ENCODE measurements at regions not wholly inside any gene's neighbourhood (a gene's known extent, or its start where the extent isn't known, plus 50 kb on each side); places are given as distances from the start of the nearest gene placed in this dataset.

GRCh38 chr12:61095111-61095510, 1165.1 kb upstream of the USP15 start:
- Histone ChIP-seq H3K4me2 (ENCODE audit: low read length) (no peak overlapping the region), H3F3A (ENCODE audit: control insufficient read depth, insufficient read depth) (no peaks in the 10 kb centered on the region), H3K27ac (ENCODE audit: low read depth, low read length) (no peak overlapping the region), H3K4me1 (ENCODE audit: control insufficient read depth, low read length) (no peaks in the 10 kb centered on the region), H3K4me3 (ENCODE audit: low read length) (no peak overlapping the region), H3K36me3 (ENCODE audit: control insufficient read depth, low read length) (no peaks in the 10 kb centered on the region), H3K9me3 (ENCODE audit: control insufficient read depth, insufficient read depth, low read length) (no peaks in the 10 kb centered on the region), H3K27me3 (ENCODE audit: control insufficient read depth, low read length) (no peaks in the 10 kb centered on the region), H3K9me2 (replicated peaks; ENCODE audit: control insufficient read depth, low read length) (no peaks in the 10 kb centered on the region), H4K20me1 (ENCODE audit: control insufficient read depth, insufficient read depth, low read depth, low read length) (no peaks in the 10 kb centered on the region), H3K79me2 (ENCODE audit: control insufficient read depth, low read length) (no peaks in the 10 kb centered on the region)
- TF ChIP-seq, protein P1, sequence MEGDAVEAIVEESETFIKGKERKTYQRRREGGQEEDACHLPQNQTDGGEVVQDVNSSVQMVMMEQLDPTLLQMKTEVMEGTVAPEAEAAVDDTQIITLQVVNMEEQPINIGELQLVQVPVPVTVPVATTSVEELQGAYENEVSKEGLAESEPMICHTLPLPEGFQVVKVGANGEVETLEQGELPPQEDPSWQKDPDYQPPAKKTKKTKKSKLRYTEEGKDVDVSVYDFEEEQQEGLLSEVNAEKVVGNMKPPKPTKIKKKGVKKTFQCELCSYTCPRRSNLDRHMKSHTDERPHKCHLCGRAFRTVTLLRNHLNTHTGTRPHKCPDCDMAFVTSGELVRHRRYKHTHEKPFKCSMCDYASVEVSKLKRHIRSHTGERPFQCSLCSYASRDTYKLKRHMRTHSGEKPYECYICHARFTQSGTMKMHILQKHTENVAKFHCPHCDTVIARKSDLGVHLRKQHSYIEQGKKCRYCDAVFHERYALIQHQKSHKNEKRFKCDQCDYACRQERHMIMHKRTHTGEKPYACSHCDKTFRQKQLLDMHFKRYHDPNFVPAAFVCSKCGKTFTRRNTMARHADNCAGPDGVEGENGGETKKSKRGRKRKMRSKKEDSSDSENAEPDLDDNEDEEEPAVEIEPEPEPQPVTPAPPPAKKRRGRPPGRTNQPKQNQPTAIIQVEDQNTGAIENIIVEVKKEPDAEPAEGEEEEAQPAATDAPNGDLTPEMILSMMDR (IDR thresholded peaks at IDR 0.05; ENCODE audit: low read depth, low read length, poor library complexity, severe bottlenecking) = no peak
- no peak for TF ChIP-seq EZH2phosphoT487 (IDR thresholded peaks at IDR 0.05; ENCODE audit: borderline replicate concordance, low read length)

DNA sequence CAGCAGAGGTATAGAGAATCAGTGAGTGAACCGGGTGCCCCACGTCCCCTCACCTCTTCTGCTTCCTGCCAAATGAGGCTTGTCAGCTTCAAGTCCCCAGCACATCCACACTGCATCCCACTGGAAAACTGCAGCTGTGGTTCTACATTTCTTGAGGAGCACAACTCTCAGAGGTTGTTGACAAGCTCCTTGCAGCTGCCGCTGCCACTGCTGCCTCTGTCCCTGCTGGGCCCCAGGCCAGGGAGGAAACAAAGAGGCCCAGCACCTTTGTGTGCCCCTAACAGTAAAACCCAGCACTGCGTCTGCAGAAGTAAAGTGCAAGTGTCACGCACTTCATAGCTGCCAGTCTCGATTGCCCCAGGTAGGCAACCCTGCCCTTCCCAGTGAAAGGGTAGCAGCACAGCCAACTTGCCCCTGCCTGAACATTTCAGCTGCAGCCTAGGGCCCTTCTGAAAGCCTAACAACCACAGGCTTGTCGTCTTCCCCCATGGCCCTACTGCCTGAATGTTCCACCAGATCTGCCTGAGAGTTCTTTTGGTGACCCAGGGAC, 1162.1 kb upstream of the USP15 start:
- Histone ChIP-seq H3K4me2 (ENCODE audit: low read length) (no peak overlapping the region), H3K27ac (ENCODE audit: low read depth, low read length) (no peak overlapping the region), H3F3A (ENCODE audit: control insufficient read depth, insufficient read depth) (no peaks in the 10 kb centered on the region), H3K4me1 (ENCODE audit: control insufficient read depth, low read length) (no peaks in the 10 kb centered on the region), H3K36me3 (ENCODE audit: control insufficient read depth, low read length) (no peaks in the 10 kb centered on the region), H3K79me2 (ENCODE audit: control insufficient read depth, low read length) (no peaks in the 10 kb centered on the region), H4K20me1 (ENCODE audit: control insufficient read depth, insufficient read depth, low read depth, low read length) (no peaks in the 10 kb centered on the region), H3K4me3 (ENCODE audit: low read length) (no peak overlapping the region), H3K9me2 (replicated peaks; ENCODE audit: control insufficient read depth, low read length) (no peaks in the 10 kb centered on the region), H3K9me3 (ENCODE audit: control insufficient read depth, insufficient read depth, low read length) (no peaks in the 10 kb centered on the region), H3K27me3 (ENCODE audit: control insufficient read depth, low read length) (no peaks in the 10 kb centered on the region)
- TF ChIP-seq, protein P1 (IDR thresholded peaks at IDR 0.05; ENCODE audit: low read depth, low read length, poor library complexity, severe bottlenecking) = no peak
- no peak for TF ChIP-seq EZH2phosphoT487 (IDR thresholded peaks at IDR 0.05; ENCODE audit: borderline replicate concordance, low read length)

GRCh38 chr12:61107118-61107517, 1153.1 kb upstream of the USP15 start:
- H3K9me2 ChIP-seq (replicated peaks; ENCODE audit: control insufficient read depth, low read length) = no peaks in the 10 kb centered on the region
- H3K79me2 ChIP-seq (ENCODE audit: control insufficient read depth, low read length) = no peaks in the 10 kb centered on the region
- no peak overlapping the region for H3K27ac ChIP-seq (ENCODE audit: low read depth, low read length)
- no peaks in the 10 kb centered on the region for H3K36me3 ChIP-seq (ENCODE audit: control insufficient read depth, low read length)
- H3K4me3 ChIP-seq (ENCODE audit: low read length) = no peak overlapping the region
- H3K9me3 ChIP-seq (ENCODE audit: control insufficient read depth, insufficient read depth, low read length) = no peaks in the 10 kb centered on the region
- no peaks in the 10 kb centered on the region for H4K20me1 ChIP-seq (ENCODE audit: control insufficient read depth, insufficient read depth, low read depth, low read length)
- H3K27me3 ChIP-seq (ENCODE audit: control insufficient read depth, low read length) = no peaks in the 10 kb centered on the region
- H3F3A ChIP-seq (ENCODE audit: control insufficient read depth, insufficient read depth) = no peaks in the 10 kb centered on the region
- no peak overlapping the region for H3K4me2 ChIP-seq (ENCODE audit: low read length)
- H3K4me1 ChIP-seq (ENCODE audit: control insufficient read depth, low read length) = no peaks in the 10 kb centered on the region
- TF ChIP-seq, protein P1 (IDR thresholded peaks at IDR 0.05; ENCODE audit: low read depth, low read length, poor library complexity, severe bottlenecking) = no peak
- no peak for TF ChIP-seq EZH2phosphoT487 (IDR thresholded peaks at IDR 0.05; ENCODE audit: borderline replicate concordance, low read length)

Measured in DOHH2 (cell line).